ENCODE measurements at regions not wholly inside any gene's neighbourhood (a gene's known extent, or its start where the extent isn't known, plus 50 kb on each side); places are given as distances from the start of the nearest gene placed in this dataset.

GRCh38 chr4:125808570-125808969 lies 493.8 kb downstream of the FAT4 start:
- DNase-seq (ENCODE audit: low read depth), result no peak

GRCh38 chr4:125811892-125812291 lies 497.1 kb downstream of the FAT4 start:
- DNase-seq (ENCODE audit: low read depth), result no peak

GRCh38 chr4:125826801-125827695 lies 512.3 kb downstream of the FAT4 start:
- DNase-seq (ENCODE audit: low read depth), result no peak

- no peak for DNase-seq (ENCODE audit: low read depth)
Measured at GRCh38 chr4:125827696-125828052, 512.9 kb downstream of the FAT4 start.

- DNase-seq (ENCODE audit: low read depth), result no peak
Measured at GRCh38 chr4:125828346-125828745, 513.6 kb downstream of the FAT4 start.

GRCh38 chr4:125832161-125832560 lies 517.4 kb downstream of the FAT4 start:
- no peak for DNase-seq (ENCODE audit: low read depth)

- no peak for DNase-seq (ENCODE audit: low read depth)
Measured at GRCh38 chr4:125836597-125837195, 521.9 kb downstream of the FAT4 start.

- no peak for DNase-seq (ENCODE audit: low read depth)
Measured at GRCh38 chr4:125837493-125838201, 522.9 kb downstream of the FAT4 start.

- DNase-seq (ENCODE audit: low read depth), result no peak
Measured at GRCh38 chr4:125838202-125838601, 523.4 kb downstream of the FAT4 start.

GRCh38 chr4:125838924-125839323 lies 524.2 kb downstream of the FAT4 start:
- DNase-seq (ENCODE audit: low read depth), result no peak

GRCh38 chr4:125843947-125844346 lies 529.2 kb downstream of the FAT4 start:
- DNase-seq (ENCODE audit: low read depth), result no peak

GRCh38 chr4:125847518-125847917 lies 532.8 kb downstream of the FAT4 start:
- no peak for DNase-seq (ENCODE audit: low read depth)

- DNase-seq (ENCODE audit: low read depth), result no peak
Measured at GRCh38 chr4:125849869-125850268, 535.1 kb downstream of the FAT4 start.

GRCh38 chr4:125891597-125892258 lies 577.0 kb downstream of the FAT4 start:
- no peak for DNase-seq (ENCODE audit: low read depth)

- no peak for DNase-seq (ENCODE audit: low read depth)
Measured at GRCh38 chr4:125904802-125905201, 590.0 kb downstream of the FAT4 start.

GRCh38 chr4:125911058-125911457 lies 596.3 kb downstream of the FAT4 start:
- no peak for DNase-seq (ENCODE audit: low read depth)

- no peak for DNase-seq (ENCODE audit: low read depth)
Measured at GRCh38 chr4:125911481-125911880, 596.7 kb downstream of the FAT4 start.

- no peak for DNase-seq (ENCODE audit: low read depth)
Measured at GRCh38 chr4:125917559-125917958, 602.8 kb downstream of the FAT4 start.

- DNase-seq (ENCODE audit: low read depth), result no peak
Measured at GRCh38 chr4:125928652-125929051, 613.9 kb downstream of the FAT4 start.

- DNase-seq (ENCODE audit: low read depth), result no peak
Measured at GRCh38 chr4:125938541-125938940, 623.8 kb downstream of the FAT4 start.

- no peak for DNase-seq (ENCODE audit: low read depth)
Measured at GRCh38 chr4:125940426-125940825, 625.7 kb downstream of the FAT4 start.

GRCh38 chr4:125944966-125945365 lies 630.2 kb downstream of the FAT4 start:
- no peak for DNase-seq (ENCODE audit: low read depth)

Measured in activated T-cell treated with anti-CD3 and anti-CD28 coated beads for 24 hours (primary cell).